A673 (cell line): ENCODE measurements at regions not wholly inside any gene's neighbourhood (a gene's known extent, or its start where the extent isn't known, plus 50 kb on each side); places are given as distances from the start of the nearest gene placed in this dataset.

ENCODE experiments used
- BruUV-seq: library from RNA; stranded (reverse); fragments of 400-500 nt; replicated peaks from 2 replicates; lab custom pipeline; 2021; lab: Mats Ljungman, UMichigan
- CTCF ChIA-PET: fragments of 300-600 bp; sonication (Branson Sonifier 250); formaldehyde crosslinking; loops from one replicate; lab custom pipeline; 2022; ENCODE audit warnings: antibody characterized with exemption; lab: Charles Lee
- POLR2A ChIA-PET: fragments of 300-600 bp; sonication (Branson Sonifier 250); formaldehyde crosslinking; loops from one replicate; lab custom pipeline; 2022; ENCODE audit warnings: antibody characterized with exemption; ENCODE audit not compliant: low non-redundant PET; lab: Charles Lee
- DNase-seq: peaks from one replicate; pipeline ENCODE4 v3.0.0-alpha.2; 2015; ENCODE audit warnings: low spot score
- H3K27ac ChIP-seq: fragments of 200-600 bp; sonication (generic); 2 replicates; pipeline ENCODE4 v1.5.1; 2016; ENCODE audit warnings: mixed run types, low read depth, mild to moderate bottlenecking, mixed read lengths, antibody characterized with exemption, low read length; ENCODE audit not compliant: poor library complexity, severe bottlenecking
- H3K27me3 ChIP-seq: fragments of 200-600 bp; sonication (generic); replicated peaks from 2 replicates; pipeline ENCODE4 v1.6.1; 2017; ENCODE audit warnings: mixed run types, low read depth, mild to moderate bottlenecking, mixed read lengths, antibody characterized with exemption, low read length; ENCODE audit not compliant: insufficient read depth, poor library complexity
- H3K36me3 ChIP-seq: fragments of 200-600 bp; sonication (generic); 2 replicates; pipeline ENCODE4 v1.6.1; 2016; ENCODE audit warnings: mixed run types, mild to moderate bottlenecking, mixed read lengths, antibody characterized with exemption, low read length; ENCODE audit not compliant: insufficient read depth, poor library complexity, severe bottlenecking
- H3K4me1 ChIP-seq: fragments of 200-600 bp; sonication (generic); 2 replicates; pipeline ENCODE4 v1.6.1; 2017; ENCODE audit warnings: mixed run types, mild to moderate bottlenecking, mixed read lengths, antibody characterized with exemption, low read length; ENCODE audit not compliant: insufficient read depth, poor library complexity, severe bottlenecking
- H3K4me3 ChIP-seq: fragments of 200-600 bp; sonication (generic); 2 replicates; pipeline ENCODE4 v1.5.1; 2016; ENCODE audit warnings: low read depth, mixed run types, mild to moderate bottlenecking, mixed read lengths, low read length; ENCODE audit not compliant: poor library complexity, severe bottlenecking
- H3K9me3 ChIP-seq: fragments of 200-600 bp; sonication (generic); 2 replicates; pipeline ENCODE4 v1.6.1; 2016; ENCODE audit warnings: mixed run types, low read depth, mild to moderate bottlenecking, mixed read lengths, antibody characterized with exemption, low read length; ENCODE audit not compliant: poor library complexity, severe bottlenecking
- EZH2 ChIP-seq: fragments of 200-600 bp; sonication (generic); IDR thresholded peaks from 2 replicates; pipeline ENCODE4 v1.6.1; 2017; ENCODE audit warnings: borderline replicate concordance, low read depth, mild to moderate bottlenecking, mixed read lengths, antibody characterized with exemption, low read length; ENCODE audit not compliant: poor library complexity, severe bottlenecking
- intact Hi-C: fragments of 100-400 bp; cut with micrococcal nuclease; formaldehyde crosslinking; loops from one replicate; pipeline ENCODE4 v1.10.0; 2022; ENCODE audit not compliant: unreplicated experiment
- TF ChIP-seq, protein P1 (sequence below): fragments of 300-800, 200-600 bp; sonication (generic); conservative IDR thresholded peaks from 2 replicates; pipeline ENCODE4 v1.5.1; 2017; ENCODE audit warnings: low read depth, mild to moderate bottlenecking, antibody characterized with exemption, low read length, moderate library complexity, mixed read lengths

DNA sequence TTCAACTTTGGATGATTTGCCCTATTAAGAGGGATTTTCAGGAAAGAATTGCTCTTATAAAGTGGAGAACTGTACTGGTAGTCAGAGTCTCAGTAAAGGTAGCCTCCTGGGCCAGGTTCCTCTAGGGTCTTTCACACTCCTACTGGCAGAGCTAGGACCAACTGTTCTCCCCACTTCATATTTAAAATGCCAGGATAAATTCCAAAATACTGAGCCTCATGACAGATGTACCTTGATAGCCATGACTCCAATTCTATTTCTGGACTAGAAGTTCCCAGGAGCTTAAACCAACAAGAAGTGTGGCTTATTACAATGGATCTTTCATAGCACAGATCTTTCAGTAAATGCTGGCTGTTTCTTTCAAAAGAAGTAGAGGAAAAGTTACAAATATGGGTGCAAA lies 126.5 kb downstream of the C12orf75 start:
- intact Hi-C loops: no loop called here
- H3K27me3 ChIP-seq: peaks cover 2% of the 10 kb centered on the region
- no peaks in the 10 kb centered on the region for H3K9me3 ChIP-seq
- no peak for DNase-seq
- TF ChIP-seq, protein P1, sequence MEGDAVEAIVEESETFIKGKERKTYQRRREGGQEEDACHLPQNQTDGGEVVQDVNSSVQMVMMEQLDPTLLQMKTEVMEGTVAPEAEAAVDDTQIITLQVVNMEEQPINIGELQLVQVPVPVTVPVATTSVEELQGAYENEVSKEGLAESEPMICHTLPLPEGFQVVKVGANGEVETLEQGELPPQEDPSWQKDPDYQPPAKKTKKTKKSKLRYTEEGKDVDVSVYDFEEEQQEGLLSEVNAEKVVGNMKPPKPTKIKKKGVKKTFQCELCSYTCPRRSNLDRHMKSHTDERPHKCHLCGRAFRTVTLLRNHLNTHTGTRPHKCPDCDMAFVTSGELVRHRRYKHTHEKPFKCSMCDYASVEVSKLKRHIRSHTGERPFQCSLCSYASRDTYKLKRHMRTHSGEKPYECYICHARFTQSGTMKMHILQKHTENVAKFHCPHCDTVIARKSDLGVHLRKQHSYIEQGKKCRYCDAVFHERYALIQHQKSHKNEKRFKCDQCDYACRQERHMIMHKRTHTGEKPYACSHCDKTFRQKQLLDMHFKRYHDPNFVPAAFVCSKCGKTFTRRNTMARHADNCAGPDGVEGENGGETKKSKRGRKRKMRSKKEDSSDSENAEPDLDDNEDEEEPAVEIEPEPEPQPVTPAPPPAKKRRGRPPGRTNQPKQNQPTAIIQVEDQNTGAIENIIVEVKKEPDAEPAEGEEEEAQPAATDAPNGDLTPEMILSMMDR: no peak
- POLR2A ChIA-PET: no interaction called here
- no TSS peak for BruUV-seq
- H3K36me3 ChIP-seq: no peaks in the 10 kb centered on the region
- H3K4me3 ChIP-seq: no peak overlapping the region
- no peak overlapping the region for H3K27ac ChIP-seq
- CTCF ChIA-PET: no interaction called here
- H3K4me1 ChIP-seq: no peaks in the 10 kb centered on the region

GRCh38 chr12:105459760-105460330 lies 129.4 kb downstream of the C12orf75 start:
- ChIA-PET CTCF (no interaction called here), POLR2A (no interaction called here)
- Histone ChIP-seq H3K4me3 (no peak overlapping the region), H3K27ac (no peak overlapping the region), H3K27me3 (peaks cover 5% of the 10 kb centered on the region), H3K4me1 (no peaks in the 10 kb centered on the region), H3K36me3 (no peaks in the 10 kb centered on the region), H3K9me3 (no peaks in the 10 kb centered on the region)
- no peak for DNase-seq
- intact Hi-C loops: no loop called here
- no TSS peak for BruUV-seq
- TF ChIP-seq, protein P1: no peak
- no peak for TF ChIP-seq EZH2

GRCh38 chr12:105461271-105461943 lies 130.9 kb downstream of the C12orf75 start:
- Histone ChIP-seq H3K4me3 (no peak overlapping the region), H3K36me3 (no peaks in the 10 kb centered on the region), H3K9me3 (no peaks in the 10 kb centered on the region), H3K4me1 (no peaks in the 10 kb centered on the region), H3K27ac (no peak overlapping the region), H3K27me3 (peaks cover 11% of the 10 kb centered on the region)
- intact Hi-C loops: no loop called here
- TF ChIP-seq EZH2: no peak
- TF ChIP-seq, protein P1: no peak
- CTCF ChIA-PET: no interaction called here
- POLR2A ChIA-PET: no interaction called here
- no peak for DNase-seq
- no TSS peak for BruUV-seq
